BJ (cell line): ENCODE measurements at regions not wholly inside any gene's neighbourhood (a gene's known extent, or its start where the extent isn't known, plus 50 kb on each side); places are given as distances from the start of the nearest gene placed in this dataset.

Experiments
- CTCF ChIA-PET: fragments of 350-600 bp; formaldehyde crosslinking; extraction: SDS; loops from one replicate; lab custom pipeline; 2021; ENCODE audit warnings: antibody characterized with exemption, inconsistent platforms; lab: Yijun Ruan, JAX
- POLR2A ChIA-PET: fragments of 300-600 bp; sonication (Branson Sonifier 250); formaldehyde crosslinking; extraction: SDS; loops from one replicate; lab custom pipeline; 2021; ENCODE audit warnings: antibody characterized with exemption; lab: Charles Lee
- DNase-seq: peaks from one replicate; pipeline ENCODE4 v3.0.0-alpha.2; 2011; ENCODE audit warnings: low read depth
- H3K27me3 ChIP-seq: 2 replicates; pipeline ENCODE4 v1.6.0; 2011; ENCODE audit warnings: low read length; ENCODE audit not compliant: control insufficient read depth, insufficient read depth
- H3K36me3 ChIP-seq: 2 replicates; pipeline ENCODE4 v1.5.1; 2011; ENCODE audit warnings: low read length; ENCODE audit not compliant: control insufficient read depth, insufficient read depth
- H3K4me3 ChIP-seq: 2 replicates; pipeline ENCODE4 v1.5.1; 2011; ENCODE audit warnings: low read depth, mild to moderate bottlenecking, control low read depth, low read length
- TF ChIP-seq, protein P1 (sequence below): IDR thresholded peaks from 2 replicates; pipeline ENCODE4 v1.5.1; 2011; ENCODE audit warnings: low read depth, mild to moderate bottlenecking, control low read depth, inconsistent platforms, low read length, moderate library complexity; ENCODE audit not compliant: insufficient read depth

- Histone ChIP-seq H3K4me3 (no peak overlapping the region), H3K27me3 (no peaks in the 10 kb centered on the region), H3K36me3 (no peaks in the 10 kb centered on the region)
- ChIA-PET CTCF (no interaction called here), POLR2A (no interaction called here)
- DNase-seq = no peak
- TF ChIP-seq, protein P1, sequence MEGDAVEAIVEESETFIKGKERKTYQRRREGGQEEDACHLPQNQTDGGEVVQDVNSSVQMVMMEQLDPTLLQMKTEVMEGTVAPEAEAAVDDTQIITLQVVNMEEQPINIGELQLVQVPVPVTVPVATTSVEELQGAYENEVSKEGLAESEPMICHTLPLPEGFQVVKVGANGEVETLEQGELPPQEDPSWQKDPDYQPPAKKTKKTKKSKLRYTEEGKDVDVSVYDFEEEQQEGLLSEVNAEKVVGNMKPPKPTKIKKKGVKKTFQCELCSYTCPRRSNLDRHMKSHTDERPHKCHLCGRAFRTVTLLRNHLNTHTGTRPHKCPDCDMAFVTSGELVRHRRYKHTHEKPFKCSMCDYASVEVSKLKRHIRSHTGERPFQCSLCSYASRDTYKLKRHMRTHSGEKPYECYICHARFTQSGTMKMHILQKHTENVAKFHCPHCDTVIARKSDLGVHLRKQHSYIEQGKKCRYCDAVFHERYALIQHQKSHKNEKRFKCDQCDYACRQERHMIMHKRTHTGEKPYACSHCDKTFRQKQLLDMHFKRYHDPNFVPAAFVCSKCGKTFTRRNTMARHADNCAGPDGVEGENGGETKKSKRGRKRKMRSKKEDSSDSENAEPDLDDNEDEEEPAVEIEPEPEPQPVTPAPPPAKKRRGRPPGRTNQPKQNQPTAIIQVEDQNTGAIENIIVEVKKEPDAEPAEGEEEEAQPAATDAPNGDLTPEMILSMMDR = no peak
These were observed 75.9 kb upstream of the RPL34 start for GRCh38 chr4:108544481-108544880.

GRCh38 chr4:108543359-108543968, 76.9 kb upstream of the RPL34 start:
- no peaks in the 10 kb centered on the region for H3K27me3 ChIP-seq

DNA sequence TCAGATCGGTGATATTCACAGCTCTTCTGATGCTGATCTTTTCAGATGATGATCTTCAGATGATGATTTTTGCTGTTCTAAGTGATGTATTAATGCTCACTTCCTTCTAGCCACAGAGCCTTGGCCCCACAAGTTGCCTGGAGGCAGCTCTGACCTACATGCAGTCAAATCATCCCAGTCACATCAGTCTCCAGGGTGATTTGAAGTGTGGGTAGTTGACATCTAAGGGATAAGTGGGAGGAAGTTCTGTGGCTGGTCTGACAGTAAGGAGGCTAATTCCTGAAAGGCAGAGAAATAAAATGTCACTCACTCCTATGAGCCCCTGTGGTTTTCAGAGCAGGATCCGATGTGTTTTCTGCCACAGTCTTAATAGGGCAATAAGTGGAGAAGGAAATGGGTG, 79.8 kb upstream of the RPL34 start:
- POLR2A ChIA-PET = no interaction called here
- DNase-seq = no peak
- TF ChIP-seq, protein P1 = no peak
- Histone ChIP-seq H3K36me3 (no peaks in the 10 kb centered on the region), H3K27me3 (no peaks in the 10 kb centered on the region), H3K4me3 (no peak overlapping the region)
- CTCF ChIA-PET = interaction anchor here (0.7 to 1.4 kb wide), 4 partner anchors 30 to 528 kb away, joined by 3 read pairs; no protein-coding TSS in a partner anchor

More at GRCh38 chr4:108543359-108543968, 76.9 kb upstream of the RPL34 start:
- ChIA-PET CTCF (no interaction called here), POLR2A (interaction anchor here (0.6 kb wide), 1 partner anchor 12 kb away, joined by 6 read pairs; no protein-coding TSS in a partner anchor)
- DNase-seq = no peak
- TF ChIP-seq, protein P1 = no peak
- H3K36me3 ChIP-seq = no peaks in the 10 kb centered on the region
- H3K4me3 ChIP-seq = no peak overlapping the region

- DNase-seq = no peak
- ChIA-PET POLR2A (no interaction called here), CTCF (no interaction called here)
- TF ChIP-seq, protein P1 = no peak
- H3K4me3 ChIP-seq = no peak overlapping the region
- no peaks in the 10 kb centered on the region for H3K36me3 ChIP-seq
- H3K27me3 ChIP-seq = no peaks in the 10 kb centered on the region
These were observed 83.8 kb upstream of the RPL34 start for GRCh38 chr4:108536577-108536976.

GRCh38 chr4:108535757-108536156, 84.6 kb upstream of the RPL34 start:
- TF ChIP-seq, protein P1 = no peak
- no peak for DNase-seq
- no peaks in the 10 kb centered on the region for H3K36me3 ChIP-seq
- ChIA-PET POLR2A (no interaction called here), CTCF (no interaction called here)
- H3K27me3 ChIP-seq = no peaks in the 10 kb centered on the region
- no peak overlapping the region for H3K4me3 ChIP-seq
